ENCODE measurements at regions not wholly inside any gene's neighbourhood (a gene's known extent, or its start where the extent isn't known, plus 50 kb on each side); places are given as distances from the start of the nearest gene placed in this dataset.

- TF ChIP-seq CTCF (IDR thresholded peaks at IDR 0.05) (no peak), POLR2A (IDR thresholded peaks at IDR 0.05) (no peak), POLR2AphosphoS5 (IDR thresholded peaks at IDR 0.05) (no peak), EP300 (IDR thresholded peaks at IDR 0.05) (no peak)
These were observed 324.4 kb downstream of the FAT4 start for GRCh38 chr4:125639182-125639621.

All from suprapubic skin (tissue), 4 donors.